ENCODE measurements at regions not wholly inside any gene's neighbourhood (a gene's known extent, or its start where the extent isn't known, plus 50 kb on each side); places are given as distances from the start of the nearest gene placed in this dataset.
"Not testable (repeated sequence)": the region's sequence is repeated elsewhere in the genome, so short reads cannot be mapped to it uniquely, and the experiment has no call there.

- no peaks in the 10 kb centered on the region for H3K27me3 ChIP-seq (ENCODE audit: control insufficient read depth, insufficient read depth, low read length)
- H3K36me3 ChIP-seq (ENCODE audit: control insufficient read depth, insufficient read depth, low read length), result no peaks in the 10 kb centered on the region
- no peaks in the 10 kb centered on the region for H3K4me1 ChIP-seq
- no peak for TF ChIP-seq CTCF (IDR thresholded peaks at IDR 0.05)
- H2AFZ ChIP-seq, result no peak overlapping the region
- H3K79me2 ChIP-seq, result no peaks in the 10 kb centered on the region
- H3K9ac ChIP-seq, result no peak overlapping the region
- H3K4me2 ChIP-seq (ENCODE audit: low read length), result no peak overlapping the region
- no peak overlapping the region for H3K27ac ChIP-seq
- H3K4me3 ChIP-seq (ENCODE audit: low read depth, low read length), result no peak overlapping the region
- H3K9me3 ChIP-seq (ENCODE audit: control insufficient read depth, low read length), result no peaks in the 10 kb centered on the region
These were observed 92.2 kb downstream of the TNFRSF13B start for GRCh38 chr17:16879686-16880085.

- Histone ChIP-seq H3K9ac (no peak overlapping the region), H3K4me2 (ENCODE audit: low read length) (no peak overlapping the region), H3K36me3 (ENCODE audit: control insufficient read depth, insufficient read depth, low read length) (no peaks in the 10 kb centered on the region), H3K4me1 (no peaks in the 10 kb centered on the region), H3K27me3 (ENCODE audit: control insufficient read depth, insufficient read depth, low read length) (no peaks in the 10 kb centered on the region), H2AFZ (no peak overlapping the region), H3K9me3 (ENCODE audit: control insufficient read depth, low read length) (no peaks in the 10 kb centered on the region), H3K27ac (no peak overlapping the region), H3K4me3 (ENCODE audit: low read depth, low read length) (no peak overlapping the region), H3K79me2 (no peaks in the 10 kb centered on the region)
- no peak for TF ChIP-seq CTCF (IDR thresholded peaks at IDR 0.05)
These were observed 93.3 kb downstream of the TNFRSF13B start for GRCh38 chr17:16878606-16879005.

- H3K4me2 ChIP-seq (ENCODE audit: low read length), result no peak overlapping the region
- H3K36me3 ChIP-seq (ENCODE audit: control insufficient read depth, insufficient read depth, low read length), result no peaks in the 10 kb centered on the region
- no peak overlapping the region for H3K27ac ChIP-seq
- no peak overlapping the region for H3K9ac ChIP-seq
- H2AFZ ChIP-seq, result no peak overlapping the region
- H3K4me3 ChIP-seq (ENCODE audit: low read depth, low read length), result no peak overlapping the region
- no peaks in the 10 kb centered on the region for H3K27me3 ChIP-seq (ENCODE audit: control insufficient read depth, insufficient read depth, low read length)
- no peaks in the 10 kb centered on the region for H3K4me1 ChIP-seq
- H3K9me3 ChIP-seq (ENCODE audit: control insufficient read depth, low read length), result no peaks in the 10 kb centered on the region
- H3K79me2 ChIP-seq, result no peaks in the 10 kb centered on the region
- TF ChIP-seq CTCF (IDR thresholded peaks at IDR 0.05), result no peak
These were observed 93.8 kb downstream of the TNFRSF13B start for GRCh38 chr17:16878084-16878483.

- H3K4me3 ChIP-seq (ENCODE audit: low read depth, low read length), result no peak overlapping the region
- H2AFZ ChIP-seq, result no peak overlapping the region
- H3K9ac ChIP-seq, result no peak overlapping the region
- no peak overlapping the region for H3K4me2 ChIP-seq (ENCODE audit: low read length)
- no peak overlapping the region for H3K27ac ChIP-seq
- no peaks in the 10 kb centered on the region for H3K27me3 ChIP-seq (ENCODE audit: control insufficient read depth, insufficient read depth, low read length)
- no peaks in the 10 kb centered on the region for H3K9me3 ChIP-seq (ENCODE audit: control insufficient read depth, low read length)
- TF ChIP-seq CTCF (IDR thresholded peaks at IDR 0.05), result no peak
- no peaks in the 10 kb centered on the region for H3K36me3 ChIP-seq (ENCODE audit: control insufficient read depth, insufficient read depth, low read length)
- no peaks in the 10 kb centered on the region for H3K79me2 ChIP-seq
- H3K4me1 ChIP-seq, result no peaks in the 10 kb centered on the region
These were observed 94.8 kb downstream of the TNFRSF13B start for GRCh38 chr17:16877099-16877498.

- Histone ChIP-seq H3K4me1 (no peaks in the 10 kb centered on the region), H3K79me2 (no peaks in the 10 kb centered on the region)
- no peak for TF ChIP-seq CTCF (IDR thresholded peaks at IDR 0.05)
These were observed 96.3 kb downstream of the TNFRSF13B start for GRCh38 chr17:16875662-16876061.

GRCh38 chr17:16874216-16874615 lies 97.7 kb downstream of the TNFRSF13B start:
- H3K4me3 ChIP-seq (ENCODE audit: low read depth, low read length); H3K9ac ChIP-seq; H3K27me3 ChIP-seq (ENCODE audit: control insufficient read depth, insufficient read depth, low read length); H3K4me1 ChIP-seq; H3K79me2 ChIP-seq; H3K9me3 ChIP-seq (ENCODE audit: control insufficient read depth, low read length); H2AFZ ChIP-seq; H3K4me2 ChIP-seq (ENCODE audit: low read length); H3K36me3 ChIP-seq (ENCODE audit: control insufficient read depth, insufficient read depth, low read length); H3K27ac ChIP-seq: not testable (repeated sequence)

More at GRCh38 chr17:16875662-16876061, 96.3 kb downstream of the TNFRSF13B start:
- Histone ChIP-seq H3K27me3 (ENCODE audit: control insufficient read depth, insufficient read depth, low read length) (no peaks in the 10 kb centered on the region), H3K27ac (no peak overlapping the region), H3K36me3 (ENCODE audit: control insufficient read depth, insufficient read depth, low read length) (no peaks in the 10 kb centered on the region), H2AFZ (no peak overlapping the region), H3K4me2 (ENCODE audit: low read length) (no peak overlapping the region), H3K9me3 (ENCODE audit: control insufficient read depth, low read length) (no peaks in the 10 kb centered on the region), H3K9ac (no peak overlapping the region), H3K4me3 (ENCODE audit: low read depth, low read length) (no peak overlapping the region)

Measured in parathyroid adenoma (tissue), 2 donors.